ENCODE measurements at regions not wholly inside any gene's neighbourhood (a gene's known extent, or its start where the extent isn't known, plus 50 kb on each side); places are given as distances from the start of the nearest gene placed in this dataset.
"Not testable (repeated sequence)": the region's sequence is repeated elsewhere in the genome, so short reads cannot be mapped to it uniquely, and the experiment has no call there.

GRCh38 chr3:101950985-101951733 lies 101.8 kb downstream of the NFKBIZ start:
- no peak for FAIRE-seq

DNA sequence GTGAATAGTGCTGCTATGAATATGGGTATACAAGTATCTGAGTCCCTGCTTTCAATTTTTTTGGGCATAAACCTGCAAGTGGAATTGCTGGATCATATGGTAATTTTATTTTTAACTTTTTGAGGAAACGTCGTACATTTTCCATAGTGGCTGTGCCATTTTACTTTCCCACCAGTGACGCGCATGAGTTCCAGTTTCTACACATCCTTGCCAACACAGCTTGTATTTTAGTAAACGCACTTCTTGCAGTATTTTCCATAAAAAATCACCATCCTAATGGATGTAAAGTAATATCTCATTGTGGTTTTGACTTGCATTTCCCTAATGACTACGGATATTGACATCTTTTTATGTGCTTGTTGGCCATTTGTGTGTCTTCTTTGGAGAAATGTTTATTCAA lies 105.0 kb downstream of the NFKBIZ start:
- no peak for FAIRE-seq

DNA sequence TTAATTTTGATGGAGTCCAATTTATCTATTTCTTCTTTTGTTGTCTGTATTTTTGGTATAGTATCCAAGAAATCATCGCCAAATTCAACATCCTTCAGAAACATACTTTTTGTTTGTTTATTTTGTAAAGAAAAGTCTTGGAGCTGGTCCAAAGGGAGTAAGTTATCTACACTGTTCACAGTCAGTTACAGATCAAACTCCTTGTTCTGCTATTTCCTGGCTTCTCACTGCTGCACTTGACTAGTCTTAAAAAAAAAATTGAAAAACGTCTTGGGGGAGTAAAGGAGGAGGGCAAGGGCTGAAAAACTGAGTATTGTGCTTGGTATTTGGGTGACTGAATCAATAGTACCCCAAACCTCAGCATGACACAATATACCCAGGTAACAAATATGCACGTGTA lies 105.6 kb downstream of the NFKBIZ start:
- no peak for FAIRE-seq

- FAIRE-seq = no peak
Observed at GRCh38 chr3:101962055-101962454, 112.7 kb downstream of the NFKBIZ start.

DNA sequence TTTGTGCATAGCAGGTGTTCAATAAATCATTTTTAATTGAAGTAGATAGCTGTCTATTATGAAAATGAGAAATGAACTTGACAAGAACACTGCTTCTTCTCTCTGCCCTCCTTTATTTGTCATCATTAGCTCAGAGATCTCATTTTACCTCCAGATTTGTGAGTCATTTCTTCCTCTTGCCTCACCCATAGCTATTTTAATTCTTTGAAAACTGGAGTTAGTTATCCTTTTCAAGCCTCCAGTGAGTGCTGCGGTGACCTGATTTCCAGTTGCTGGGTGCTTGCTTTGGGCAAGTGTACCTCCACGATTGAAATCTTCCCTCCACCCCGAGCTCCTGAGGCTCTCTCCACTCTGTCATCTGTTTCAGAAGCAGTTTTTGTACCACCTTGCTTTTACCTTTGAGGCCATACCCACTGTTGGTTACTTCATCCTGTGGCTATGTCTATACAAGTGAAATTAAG lies 114.6 kb downstream of the NFKBIZ start:
- FAIRE-seq = no peak

DNA sequence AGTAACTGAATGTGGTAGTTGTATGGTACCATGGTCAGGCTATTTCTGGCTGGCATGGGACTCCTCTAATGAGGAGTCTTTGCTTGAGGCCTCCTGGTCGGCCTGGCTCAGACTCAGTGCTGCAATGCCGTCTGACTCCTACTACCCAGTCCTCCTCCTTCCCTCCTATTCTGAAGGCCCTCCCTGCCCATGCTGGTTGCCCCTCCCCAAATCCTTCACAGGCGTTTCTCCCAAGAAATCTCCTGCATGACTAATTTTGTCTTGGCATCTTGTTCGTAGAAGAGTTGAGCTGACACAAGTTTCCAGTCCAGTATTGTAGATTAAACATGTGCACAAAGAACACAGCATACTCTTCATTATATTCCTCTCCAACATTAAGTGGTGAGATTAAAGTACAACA lies 115.5 kb downstream of the NFKBIZ start:
- no peak for FAIRE-seq

GRCh38 chr3:101966226-101966625 lies 116.9 kb downstream of the NFKBIZ start:
- FAIRE-seq = no peak

- FAIRE-seq = no peak
Observed at GRCh38 chr3:101970212-101970611, 120.9 kb downstream of the NFKBIZ start.

DNA sequence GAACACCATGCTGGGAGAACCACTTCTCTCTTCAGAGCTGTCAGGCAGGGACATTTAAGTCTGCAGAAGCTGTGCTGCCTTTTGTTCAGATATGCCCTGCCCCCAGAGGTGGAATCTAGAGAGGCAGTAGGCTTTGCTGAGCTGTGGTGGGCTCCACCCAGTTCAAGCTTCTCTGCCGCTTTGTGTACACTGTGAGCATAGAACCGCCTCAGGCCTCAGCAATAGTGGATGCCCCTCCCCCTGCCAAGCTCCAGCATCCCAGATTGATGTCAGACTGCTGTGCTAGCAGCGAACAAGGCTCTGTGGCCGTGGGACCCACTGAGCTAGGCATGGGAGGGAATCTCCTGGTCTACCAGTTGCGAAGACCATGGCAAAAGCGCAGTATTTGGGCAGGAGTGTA lies 121.6 kb downstream of the NFKBIZ start:
- FAIRE-seq = no peak

DNA sequence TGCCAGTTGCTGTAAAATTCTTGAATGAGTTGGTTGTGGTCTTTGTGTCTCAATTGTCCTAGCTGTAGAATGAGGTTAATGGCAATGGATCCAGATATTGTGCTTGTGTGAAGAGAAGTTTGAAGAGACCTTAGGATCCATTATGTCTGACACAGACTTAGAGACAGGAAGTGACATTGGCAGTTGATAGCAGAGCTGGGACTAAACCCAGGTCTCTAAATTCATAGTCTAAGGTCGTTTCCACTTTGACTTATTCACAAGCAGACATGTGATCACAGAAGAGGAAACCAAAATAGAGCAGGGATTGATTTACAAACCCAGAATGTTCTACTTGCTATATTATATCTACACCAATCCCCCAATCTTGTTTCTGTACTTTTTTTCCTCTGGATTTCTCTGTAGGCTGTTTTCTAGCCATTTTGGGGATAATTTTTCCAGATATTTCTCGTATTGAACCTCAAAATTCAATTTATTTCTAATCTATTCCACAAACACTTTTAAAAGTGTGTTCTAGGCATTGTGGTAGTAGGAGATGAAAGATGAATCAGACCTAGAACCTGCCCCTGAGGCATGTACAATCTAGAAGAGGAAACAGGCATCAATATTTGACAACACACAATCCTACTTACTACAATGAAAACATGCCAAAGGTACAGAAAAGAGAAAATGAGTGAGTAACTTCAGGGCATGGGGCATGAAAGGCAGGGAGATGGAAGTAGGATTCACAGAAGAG lies 123.3 kb downstream of the NFKBIZ start:
- no peak for FAIRE-seq

- FAIRE-seq = no peak
Observed at GRCh38 chr3:101973163-101973505, 123.8 kb downstream of the NFKBIZ start.

GRCh38 chr3:101975415-101975814 lies 126.1 kb downstream of the NFKBIZ start:
- FAIRE-seq = not testable (repeated sequence)

- no peak for FAIRE-seq
Observed at GRCh38 chr3:101976473-101976872, 127.2 kb downstream of the NFKBIZ start.

- FAIRE-seq = no peak
Observed at GRCh38 chr3:101978348-101978747, 129.0 kb downstream of the NFKBIZ start.

DNA sequence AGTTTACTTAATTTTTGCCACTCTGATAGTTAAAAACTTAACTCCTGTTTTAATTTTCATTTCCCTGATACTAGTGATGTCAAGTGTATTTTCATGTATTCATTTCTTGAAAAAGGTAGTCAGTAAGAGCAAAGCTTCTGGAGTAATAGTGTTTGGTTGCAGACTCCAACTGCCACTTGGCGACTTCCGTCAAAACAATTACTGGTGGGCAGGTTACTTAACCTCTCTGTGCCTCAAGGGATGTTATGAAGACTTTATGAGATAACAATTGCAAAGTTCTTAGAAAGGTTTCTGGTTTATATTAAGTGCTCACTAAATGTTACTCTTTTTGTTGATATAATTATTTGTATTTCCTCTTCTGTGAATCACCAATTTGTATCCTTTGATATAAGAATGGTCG lies 129.7 kb downstream of the NFKBIZ start:
- no peak for FAIRE-seq

DNA sequence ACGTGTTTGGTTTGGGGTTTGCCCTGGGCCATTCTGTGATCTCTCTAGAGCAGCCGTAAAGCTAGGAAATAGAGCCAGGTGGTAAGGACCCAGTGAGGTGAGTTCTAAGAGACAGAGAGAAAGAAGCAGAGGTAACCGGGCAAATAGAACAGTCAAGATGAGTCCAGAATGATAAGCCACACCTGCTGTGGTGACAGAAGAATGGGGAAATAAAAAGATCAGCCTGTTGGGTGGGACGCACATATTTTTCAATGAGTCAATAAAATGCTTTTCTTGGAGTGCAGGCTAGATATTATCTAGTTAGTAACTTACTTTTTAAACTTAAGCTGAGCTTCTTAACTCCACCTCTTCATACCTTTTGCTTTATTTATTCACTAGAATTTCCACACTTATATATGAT lies 135.0 kb downstream of the NFKBIZ start:
- no peak for FAIRE-seq

DNA sequence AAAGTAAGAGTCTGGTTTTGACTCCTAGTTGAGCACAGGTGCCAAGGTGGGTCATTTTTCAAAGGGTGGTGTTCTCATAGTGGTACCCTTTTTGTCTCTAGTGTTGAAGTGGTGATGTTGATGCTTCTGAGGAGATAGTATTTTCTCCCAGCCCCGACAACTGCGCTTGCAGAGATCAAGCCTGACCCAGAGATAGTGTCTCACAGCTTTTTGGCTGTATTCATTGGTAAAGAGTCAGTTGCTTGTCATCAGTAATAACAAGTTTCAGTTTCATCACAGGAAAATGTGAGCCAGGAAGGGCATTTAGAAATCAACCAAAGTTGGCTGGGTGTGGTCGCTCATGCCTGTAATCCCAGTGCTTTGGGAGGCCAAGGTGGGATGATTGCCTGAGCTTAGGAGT lies 139.3 kb downstream of the NFKBIZ start:
- FAIRE-seq = no peak

DNA sequence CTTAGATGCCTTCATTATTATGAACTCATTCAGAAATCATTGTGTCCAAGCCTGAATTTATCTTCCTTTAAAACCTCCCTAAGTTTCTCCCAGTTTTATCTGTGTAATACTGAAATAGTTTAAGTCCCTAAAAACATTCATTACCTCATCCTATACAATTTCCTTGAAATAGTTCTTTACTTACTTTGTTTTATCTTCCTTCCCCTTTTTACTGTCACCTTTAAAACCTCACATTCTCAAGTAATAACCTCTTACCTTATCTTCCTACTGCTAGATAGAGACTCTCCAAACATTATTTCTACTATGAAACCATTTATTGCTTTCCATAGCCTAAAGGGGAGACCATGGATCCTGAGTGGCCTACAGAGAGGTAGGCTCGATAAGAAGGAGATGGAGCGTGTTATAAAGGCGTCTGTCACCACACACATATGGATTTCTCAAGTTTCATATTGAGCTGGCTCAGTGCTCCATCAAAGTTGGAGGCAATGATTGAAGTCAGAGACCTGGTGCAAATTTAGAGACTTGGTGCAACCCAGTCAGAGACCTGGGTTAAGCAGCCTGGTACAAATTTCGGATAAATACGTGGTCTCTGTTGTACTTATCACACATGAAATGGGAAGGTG lies 140.4 kb downstream of the NFKBIZ start:
- no peak for FAIRE-seq

GRCh38 chr3:101992863-101993262 lies 143.5 kb downstream of the NFKBIZ start:
- no peak for FAIRE-seq

GRCh38 chr3:101994386-101994785 lies 145.1 kb downstream of the NFKBIZ start:
- FAIRE-seq = no peak

DNA sequence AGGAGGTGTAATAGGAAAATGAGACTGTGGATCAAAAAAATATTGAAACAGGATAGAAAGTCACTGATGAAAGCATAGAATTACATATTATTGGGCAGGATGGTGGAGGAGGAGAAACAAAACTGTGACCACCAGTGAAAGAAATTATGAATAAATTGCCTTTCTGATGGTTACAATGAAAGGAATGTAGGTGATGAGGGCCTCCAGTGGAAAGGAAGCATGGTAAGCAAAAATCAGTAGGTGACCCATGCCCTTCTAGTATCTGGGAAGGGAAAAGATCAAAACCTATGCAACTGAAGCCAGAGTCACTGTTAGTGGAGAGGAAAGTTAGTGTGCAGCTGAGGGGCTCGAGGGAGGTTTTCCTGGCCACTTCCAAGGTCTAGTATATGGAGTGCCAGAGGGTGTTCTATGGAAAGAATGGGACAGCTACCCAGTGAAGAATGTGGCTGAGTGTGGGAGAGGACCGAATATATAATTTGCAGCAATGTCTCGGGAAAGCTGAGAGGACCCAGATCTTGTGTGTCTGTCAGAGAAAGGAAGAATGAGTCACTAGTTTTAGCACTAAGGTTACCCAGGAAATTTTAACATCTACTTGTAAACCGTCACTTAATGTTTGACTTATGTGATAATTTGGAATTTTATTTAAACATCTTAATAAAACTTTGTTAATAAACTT lies 146.2 kb downstream of the NFKBIZ start:
- no peak for FAIRE-seq

DNA sequence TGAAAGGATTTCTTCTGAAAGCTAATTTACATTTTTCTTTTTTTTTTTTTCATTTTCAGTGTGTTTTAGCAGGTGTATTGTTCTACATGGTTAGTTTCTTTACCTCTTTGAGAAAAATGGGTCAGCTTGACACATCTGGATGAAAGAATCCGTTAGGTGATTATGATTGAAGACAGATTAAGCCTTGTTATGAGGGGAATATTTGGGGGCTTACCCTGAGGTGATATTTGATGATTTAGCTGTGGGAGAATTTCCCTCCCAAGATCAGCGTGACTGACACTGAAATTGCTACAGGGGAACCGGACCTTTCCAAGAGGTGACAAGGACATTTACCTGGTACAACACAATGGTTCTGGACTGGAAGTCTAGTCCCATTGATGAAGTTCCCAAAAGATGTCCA lies 147.5 kb downstream of the NFKBIZ start:
- FAIRE-seq = no peak

- no peak for FAIRE-seq
Observed at GRCh38 chr3:101998256-101998926, 149.1 kb downstream of the NFKBIZ start.
